ENCODE measurements at regions not wholly inside any gene's neighbourhood (a gene's known extent, or its start where the extent isn't known, plus 50 kb on each side); places are given as distances from the start of the nearest gene placed in this dataset.

- H3K36me3 Mint-ChIP-seq: no peaks in the 10 kb centered on the region
- ATAC-seq (ENCODE audit: low read depth in 2 of 2) (no peak), DNase-seq (no peak)
- H3K27me3 Mint-ChIP-seq: peaks cover 8 to 17% (median 16%) of the 10 kb centered on the region in 3 donors
- no peak overlapping the region for H3K27ac Mint-ChIP-seq
- peaks cover 0 to 14% (median 10%) of the 10 kb centered on the region in 7 donors for H3K9me3 Mint-ChIP-seq
- no peak overlapping the region for H3K4me3 Mint-ChIP-seq
- H3K4me1 Mint-ChIP-seq: no peaks in the 10 kb centered on the region
Measured at GRCh38 chr11:15819679-15820286, 536.6 kb downstream of the SOX6 start.

GRCh38 chr11:15821451-15821850, 534.9 kb downstream of the SOX6 start:
- H3K36me3 Mint-ChIP-seq: no peaks in the 10 kb centered on the region
- H3K27me3 Mint-ChIP-seq: peaks cover 0 to 25% (median 15%) of the 10 kb centered on the region in 3 donors
- no peak for DNase-seq
- no peak for ATAC-seq (ENCODE audit: low read depth in 2 of 2)
- peaks cover 1 to 10% (median 6%) of the 10 kb centered on the region in 7 donors for H3K9me3 Mint-ChIP-seq
- peak overlapping the region in 1 of 6 donors; percentile 56 for H3K27ac Mint-ChIP-seq
- no peak overlapping the region for H3K4me3 Mint-ChIP-seq
- no peaks in the 10 kb centered on the region for H3K4me1 Mint-ChIP-seq

GRCh38 chr11:15824060-15824459, 532.3 kb downstream of the SOX6 start:
- Mint-ChIP-seq H3K27me3 (peaks cover 0 to 20% (median 17%) of the 10 kb centered on the region in 3 donors), H3K36me3 (no peaks in the 10 kb centered on the region), H3K4me3 (no peak overlapping the region), H3K9me3 (peaks cover 2 to 7% (median 6%) of the 10 kb centered on the region in 7 donors), H3K27ac (no peak overlapping the region), H3K4me1 (no peaks in the 10 kb centered on the region)
- DNase-seq (no peak), ATAC-seq (ENCODE audit: low read depth in 2 of 2) (no peak)

GRCh38 chr11:15825976-15826650, 530.2 kb downstream of the SOX6 start:
- Mint-ChIP-seq H3K27me3 (peaks cover 0 to 12% (median 8%) of the 10 kb centered on the region in 3 donors), H3K36me3 (no peaks in the 10 kb centered on the region), H3K27ac (no peak overlapping the region), H3K9me3 (peaks cover 0 to 6% (median 2%) of the 10 kb centered on the region in 7 donors), H3K4me1 (no peaks in the 10 kb centered on the region), H3K4me3 (peak overlapping the region in 1 of 8 donors; percentile 31)
- DNase-seq (no peak), ATAC-seq (ENCODE audit: low read depth in 2 of 2) (no peak)

GRCh38 chr11:15826826-15827225, 529.5 kb downstream of the SOX6 start:
- Mint-ChIP-seq H3K36me3 (no peaks in the 10 kb centered on the region), H3K4me3 (no peak overlapping the region), H3K9me3 (peaks cover 0 to 3% (median 0%) of the 10 kb centered on the region in 7 donors), H3K4me1 (no peaks in the 10 kb centered on the region), H3K27ac (no peak overlapping the region), H3K27me3 (peaks cover 0 to 12% (median 6%) of the 10 kb centered on the region in 3 donors)
- ATAC-seq (ENCODE audit: low read depth in 2 of 2) (no peak), DNase-seq (no peak)

- H3K27me3 Mint-ChIP-seq: peaks cover 0 to 12% (median 4%) of the 10 kb centered on the region in 3 donors
- no peak for ATAC-seq (ENCODE audit: low read depth in 2 of 2)
Measured at GRCh38 chr11:15828215-15828853, 528.0 kb downstream of the SOX6 start.

GRCh38 chr11:15829312-15829711, 527.0 kb downstream of the SOX6 start:
- peaks cover 0 to 2% (median 0%) of the 10 kb centered on the region in 7 donors for H3K9me3 Mint-ChIP-seq
- no peak overlapping the region for H3K27ac Mint-ChIP-seq
- no peaks in the 10 kb centered on the region for H3K4me1 Mint-ChIP-seq
- ATAC-seq (ENCODE audit: low read depth in 2 of 2) (no peak), DNase-seq (no peak)
- no peaks in the 10 kb centered on the region for H3K36me3 Mint-ChIP-seq
- peaks cover 0 to 12% (median 4%) of the 10 kb centered on the region in 3 donors for H3K27me3 Mint-ChIP-seq
- no peak overlapping the region for H3K4me3 Mint-ChIP-seq

More at GRCh38 chr11:15828215-15828853, 528.0 kb downstream of the SOX6 start:
- H3K27ac Mint-ChIP-seq: no peak overlapping the region
- H3K4me1 Mint-ChIP-seq: no peaks in the 10 kb centered on the region
- DNase-seq: no peak
- H3K9me3 Mint-ChIP-seq: peaks cover 0 to 2% (median 0%) of the 10 kb centered on the region in 7 donors
- H3K36me3 Mint-ChIP-seq: no peaks in the 10 kb centered on the region
- no peak overlapping the region for H3K4me3 Mint-ChIP-seq

- H3K27me3 Mint-ChIP-seq: peaks cover 0 to 9% (median 4%) of the 10 kb centered on the region in 3 donors
- H3K4me3 Mint-ChIP-seq: no peak overlapping the region
- H3K9me3 Mint-ChIP-seq: peaks cover 0 to 2% (median 0%) of the 10 kb centered on the region in 7 donors
- H3K36me3 Mint-ChIP-seq: no peaks in the 10 kb centered on the region
- no peaks in the 10 kb centered on the region for H3K4me1 Mint-ChIP-seq
- peak overlapping the region in 1 of 6 donors; percentile 53 for H3K27ac Mint-ChIP-seq
- ATAC-seq (ENCODE audit: low read depth in 2 of 2) (no peak), DNase-seq (no peak)
Measured at GRCh38 chr11:15830741-15831428, 525.5 kb downstream of the SOX6 start.

- Mint-ChIP-seq H3K27ac (no peak overlapping the region), H3K4me1 (no peaks in the 10 kb centered on the region), H3K36me3 (no peaks in the 10 kb centered on the region), H3K4me3 (no peak overlapping the region), H3K27me3 (peaks cover 0 to 15% (median 0%) of the 10 kb centered on the region in 3 donors), H3K9me3 (peaks cover 0 to 3% (median 0%) of the 10 kb centered on the region in 7 donors)
- no peak for ATAC-seq (ENCODE audit: low read depth in 2 of 2)
- no peak for DNase-seq
Measured at GRCh38 chr11:15835788-15836411, 520.4 kb downstream of the SOX6 start.

GRCh38 chr11:15836795-15837194, 519.6 kb downstream of the SOX6 start:
- peaks cover 0 to 3% (median 0%) of the 10 kb centered on the region in 7 donors for H3K9me3 Mint-ChIP-seq

GRCh38 chr11:15837901-15838489, 518.4 kb downstream of the SOX6 start:
- Mint-ChIP-seq H3K9me3 (peaks cover 0 to 3% (median 0%) of the 10 kb centered on the region in 7 donors), H3K36me3 (no peaks in the 10 kb centered on the region), H3K4me3 (no peak overlapping the region), H3K4me1 (no peaks in the 10 kb centered on the region), H3K27ac (peak overlapping the region in 1 of 6 donors; percentile 10), H3K27me3 (peaks cover 8 to 21% (median 9%) of the 10 kb centered on the region in 3 donors)
- ATAC-seq (ENCODE audit: low read depth in 2 of 2) (no peak), DNase-seq (no peak)

More at GRCh38 chr11:15836795-15837194, 519.6 kb downstream of the SOX6 start:
- no peak overlapping the region for H3K27ac Mint-ChIP-seq
- H3K4me3 Mint-ChIP-seq: no peak overlapping the region
- H3K36me3 Mint-ChIP-seq: no peaks in the 10 kb centered on the region
- no peak for DNase-seq
- no peaks in the 10 kb centered on the region for H3K4me1 Mint-ChIP-seq
- H3K27me3 Mint-ChIP-seq: peaks cover 1 to 15% (median 5%) of the 10 kb centered on the region in 3 donors
- ATAC-seq (ENCODE audit: low read depth in 2 of 2): no peak

- Mint-ChIP-seq H3K9me3 (peaks cover 0 to 3% (median 0%) of the 10 kb centered on the region in 7 donors), H3K4me3 (no peak overlapping the region), H3K36me3 (no peaks in the 10 kb centered on the region), H3K27me3 (peaks cover 8 to 21% (median 14%) of the 10 kb centered on the region in 3 donors), H3K4me1 (no peaks in the 10 kb centered on the region), H3K27ac (no peak overlapping the region)
- no peak for ATAC-seq (ENCODE audit: low read depth in 2 of 2)
- DNase-seq: no peak
Measured at GRCh38 chr11:15839061-15839460, 517.3 kb downstream of the SOX6 start.
